GM13977 (cell line): ENCODE measurements at regions not wholly inside any gene's neighbourhood (a gene's known extent, or its start where the extent isn't known, plus 50 kb on each side); places are given as distances from the start of the nearest gene placed in this dataset.

Source experiments
- DNase-seq: peaks from one replicate; pipeline ENCODE4 v3.0.0; 2012; ENCODE audit warnings: low spot score
- in situ Hi-C: fragments of 300-500 bp; cut with MboI; formaldehyde crosslinking; loops from one replicate; pipeline ENCODE4 v1.12.0; 2022; ENCODE audit warnings: low sequenced_read_pairs, low pct_unique_long_range_greater_than_20kb, mixed read lengths, inconsistent platforms; ENCODE audit not compliant: unreplicated experiment
- TF ChIP-seq, protein P1 (sequence below): IDR thresholded peaks from 2 replicates; pipeline ENCODE4 v1.5.1; 2012; ENCODE audit warnings: mild to moderate bottlenecking, control low read depth; ENCODE audit not compliant: insufficient read depth; ENCODE audit errors: extremely low read depth, missing control alignments

DNA sequence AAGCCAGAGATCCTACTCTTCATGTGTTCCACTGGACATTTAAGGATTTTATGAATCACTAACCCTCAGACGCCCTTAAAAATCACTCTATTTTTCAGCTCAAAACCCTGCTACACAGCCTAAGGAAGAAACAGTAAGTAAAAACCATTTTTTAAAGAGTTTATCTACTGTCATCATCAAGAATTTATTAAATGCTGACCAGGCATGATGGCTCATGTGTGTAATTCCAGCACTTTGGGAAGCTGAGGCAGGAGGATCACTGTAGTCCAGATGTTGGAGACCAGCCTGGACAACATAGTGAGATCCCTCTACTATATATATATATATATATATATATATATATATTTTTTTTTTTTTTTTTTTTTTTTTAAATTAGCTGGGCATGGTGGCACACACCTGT, 124.2 kb upstream of the ID4 start:
- TF ChIP-seq, protein P1, sequence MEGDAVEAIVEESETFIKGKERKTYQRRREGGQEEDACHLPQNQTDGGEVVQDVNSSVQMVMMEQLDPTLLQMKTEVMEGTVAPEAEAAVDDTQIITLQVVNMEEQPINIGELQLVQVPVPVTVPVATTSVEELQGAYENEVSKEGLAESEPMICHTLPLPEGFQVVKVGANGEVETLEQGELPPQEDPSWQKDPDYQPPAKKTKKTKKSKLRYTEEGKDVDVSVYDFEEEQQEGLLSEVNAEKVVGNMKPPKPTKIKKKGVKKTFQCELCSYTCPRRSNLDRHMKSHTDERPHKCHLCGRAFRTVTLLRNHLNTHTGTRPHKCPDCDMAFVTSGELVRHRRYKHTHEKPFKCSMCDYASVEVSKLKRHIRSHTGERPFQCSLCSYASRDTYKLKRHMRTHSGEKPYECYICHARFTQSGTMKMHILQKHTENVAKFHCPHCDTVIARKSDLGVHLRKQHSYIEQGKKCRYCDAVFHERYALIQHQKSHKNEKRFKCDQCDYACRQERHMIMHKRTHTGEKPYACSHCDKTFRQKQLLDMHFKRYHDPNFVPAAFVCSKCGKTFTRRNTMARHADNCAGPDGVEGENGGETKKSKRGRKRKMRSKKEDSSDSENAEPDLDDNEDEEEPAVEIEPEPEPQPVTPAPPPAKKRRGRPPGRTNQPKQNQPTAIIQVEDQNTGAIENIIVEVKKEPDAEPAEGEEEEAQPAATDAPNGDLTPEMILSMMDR = no peak
- no peak for DNase-seq
- in situ Hi-C loops = no loop called here

- no peak for DNase-seq
- TF ChIP-seq, protein P1 = no peak
- in situ Hi-C loops = no loop called here
Measured at GRCh38 chr6:19713411-19713810, 123.8 kb upstream of the ID4 start.

GRCh38 chr6:19713984-19714383, 123.2 kb upstream of the ID4 start:
- DNase-seq = no peak
- in situ Hi-C loops = no loop called here
- TF ChIP-seq, protein P1 = no peak

- TF ChIP-seq, protein P1 = no peak
Measured at GRCh38 chr6:19714434-19715166, 122.6 kb upstream of the ID4 start.

GRCh38 chr6:19715167-19715551, 122.0 kb upstream of the ID4 start:
- no peak for DNase-seq
- in situ Hi-C loops = no loop called here
- TF ChIP-seq, protein P1 = no peak

More at GRCh38 chr6:19714434-19715166, 122.6 kb upstream of the ID4 start:
- in situ Hi-C loops = no loop called here
- DNase-seq = no peak

DNA sequence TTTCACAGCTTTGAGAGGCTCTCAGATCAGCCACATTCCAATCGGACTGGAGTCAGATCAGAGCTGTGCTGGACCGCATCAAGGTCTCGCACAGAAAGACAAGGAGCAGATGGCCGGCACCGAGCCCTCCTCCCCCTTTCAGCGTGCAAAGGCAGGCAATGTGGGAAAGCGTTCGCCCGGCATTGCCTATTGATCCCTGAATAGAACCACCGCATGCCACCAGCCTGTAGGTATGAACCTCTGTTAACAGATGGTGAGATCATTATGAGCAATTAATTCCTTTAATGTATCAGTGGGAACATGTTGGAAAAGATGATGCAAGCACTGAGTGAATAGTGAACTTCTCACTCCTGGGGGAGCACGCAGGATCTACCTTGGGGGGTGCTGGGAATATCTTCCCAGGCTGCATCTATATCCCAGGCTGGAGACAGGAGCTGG, 117.5 kb upstream of the ID4 start:
- TF ChIP-seq, protein P1 = no peak
- DNase-seq = no peak
- in situ Hi-C loops = no loop called here
